GM12873 (cell line): ENCODE measurements at regions not wholly inside any gene's neighbourhood (a gene's known extent, or its start where the extent isn't known, plus 50 kb on each side); places are given as distances from the start of the nearest gene placed in this dataset.

ENCODE experiments used
- CTCF ChIP-seq: IDR thresholded peaks from 2 replicates; pipeline ENCODE4 v1.5.1; 2012; ENCODE audit warnings: low read depth, mild to moderate bottlenecking, moderate library complexity, low read length, control low read depth; ENCODE audit not compliant: insufficient read depth; ENCODE audit errors: missing control alignments

- no peak for TF ChIP-seq CTCF
These were observed 715.2 kb downstream of the TRIML1 start for GRCh38 chr4:188854436-188854835.

- TF ChIP-seq CTCF, result no peak
These were observed 719.5 kb downstream of the TRIML1 start for GRCh38 chr4:188858696-188859095.

GRCh38 chr4:188864741-188865140 is 725.5 kb downstream of the TRIML1 start:
- no peak for TF ChIP-seq CTCF

GRCh38 chr4:188867796-188868195 is 728.6 kb downstream of the TRIML1 start:
- TF ChIP-seq CTCF, result no peak

GRCh38 chr4:188869581-188869980 is 730.3 kb downstream of the TRIML1 start:
- TF ChIP-seq CTCF, result no peak

- no peak for TF ChIP-seq CTCF
These were observed 733.6 kb downstream of the TRIML1 start for GRCh38 chr4:188872809-188873208.

- TF ChIP-seq CTCF, result no peak
These were observed 737.6 kb downstream of the TRIML1 start for GRCh38 chr4:188876881-188877280.

- TF ChIP-seq CTCF, result no peak
These were observed 740.4 kb downstream of the TRIML1 start for GRCh38 chr4:188879598-188879997.
